ENCODE measurements at regions not wholly inside any gene's neighbourhood (a gene's known extent, or its start where the extent isn't known, plus 50 kb on each side); places are given as distances from the start of the nearest gene placed in this dataset.

GRCh38 chr16:51049678-51050376 is 101.2 kb downstream of the SALL1 start:
- no peak overlapping the region for H2BK120ac ChIP-seq (replicated peaks; ENCODE audit: low read depth, low read length)
- H3K56ac ChIP-seq (replicated peaks; ENCODE audit: insufficient read length, low read depth, low read length) = no peak overlapping the region
- no peaks in the 10 kb centered on the region for H3K9me3 ChIP-seq (ENCODE audit: insufficient read depth in 2 of 2, low read depth in 1 of 2, low read length in 1 of 2)
- no peak overlapping the region for H2BK15ac ChIP-seq (ENCODE audit: low read length)
- H4K5ac ChIP-seq (ENCODE audit: insufficient read length, low read depth, low read length) = no peak overlapping the region
- H3K27ac ChIP-seq (ENCODE audit: low read depth, low read length) = no peak overlapping the region
- H3K14ac ChIP-seq (ENCODE audit: insufficient read length) = no peak overlapping the region
- TF ChIP-seq CTCF (IDR thresholded peaks at IDR 0.05; ENCODE audit: control extremely low read depth in 1 of 3, insufficient read depth in 1 of 3, low read depth in 1 of 3, low read length in 3 of 3) (peak in 2 of 3 experiments; percentile 33; a peak in 2 of 4 replicates), RAD21 (IDR thresholded peaks at IDR 0.05 in 1 of 2, conservative IDR thresholded peaks at IDR 0.05 in 1 of 2; ENCODE audit: low read depth in 2 of 2, low read length in 2 of 2) (peak; percentile 51 to 59), HDAC2 (IDR thresholded peaks at IDR 0.05; ENCODE audit: borderline replicate concordance in 1 of 2, low read depth in 2 of 2, low read length in 2 of 2) (no peak), POLR2A (IDR thresholded peaks at IDR 0.05; ENCODE audit: control extremely low read depth in 1 of 2, low read depth in 2 of 2, low read length in 2 of 2) (no peak)
- H3K4me1 ChIP-seq (replicated peaks in 1 of 4; ENCODE audit: control insufficient read depth in 3 of 4, insufficient read depth in 4 of 4, low read length in 3 of 4) = peaks cover 0 to 3% (median 0%) of the 10 kb centered on the region in 4 experiments; a peak in 1 of 7 replicates
- no peak overlapping the region for H2BK20ac ChIP-seq (ENCODE audit: low read length)
- no peak overlapping the region for H4K91ac ChIP-seq (replicated peaks; ENCODE audit: insufficient read length, low read length)
- ChIA-PET CTCF (ENCODE audit: partially characterized antibody) (interaction anchor here (0.7 to 3.4 kb wide), 28 partner anchors 8 to 382 kb away, joined by 3 to 13 read pairs (median 4); no protein-coding TSS in a partner anchor), POLR2A (ENCODE audit: partially characterized antibody) (no interaction called here)
- H3K27me3 ChIP-seq (replicated peaks in 1 of 4; ENCODE audit: control insufficient read depth in 3 of 4, extremely low read depth in 1 of 4, insufficient read depth in 3 of 4, low read length in 3 of 4) = no peaks in the 10 kb centered on the region
- H3K23ac ChIP-seq (ENCODE audit: insufficient read length) = no peak overlapping the region
- H2AK5ac ChIP-seq (ENCODE audit: low read depth, low read length) = no peak overlapping the region
- no peaks in the 10 kb centered on the region for H3K36me3 ChIP-seq (ENCODE audit: control insufficient read depth in 2 of 4, insufficient read depth in 4 of 4, low read length in 3 of 4)
- DNase-seq (ENCODE audit: low read depth in 1 of 2, low spot score in 2 of 2) = no peak
- no peaks in the 10 kb centered on the region for H3K79me2 ChIP-seq (ENCODE audit: control insufficient read depth in 1 of 2, insufficient read depth in 2 of 2, low read length in 2 of 2)
- H2BK5ac ChIP-seq (ENCODE audit: low read depth, low read length) = no peak overlapping the region
- FAIRE-seq = no peak
- H2BK12ac ChIP-seq (ENCODE audit: low read depth, low read length) = no peak overlapping the region
- no peaks in the 10 kb centered on the region for H3K23me2 ChIP-seq (ENCODE audit: low read depth, low read length)
- H2AFZ ChIP-seq (ENCODE audit: low read length) = no peak overlapping the region
- no peak overlapping the region for H3K4ac ChIP-seq (replicated peaks; ENCODE audit: insufficient read length, low read depth, low read length)
- H4K20me1 ChIP-seq (replicated peaks in 1 of 2; ENCODE audit: control insufficient read depth in 1 of 2, insufficient read depth in 2 of 2, low read length in 2 of 2) = no peaks in the 10 kb centered on the region
- no peak overlapping the region for H3K18ac ChIP-seq (ENCODE audit: extremely low read depth, low read length)
- no peak overlapping the region for H3K9ac ChIP-seq (replicated peaks in 1 of 4; ENCODE audit: extremely low read depth in 1 of 4, low read depth in 3 of 4, low read length in 3 of 4)
- H3K4me2 ChIP-seq (ENCODE audit: insufficient read depth in 1 of 2, low read depth in 2 of 2, low read length in 2 of 2) = no peak overlapping the region
- H3K79me1 ChIP-seq (ENCODE audit: low read depth, low read length) = no peaks in the 10 kb centered on the region
- WGBS, 2 experiments (ENCODE audit: extremely low coverage in 1 of 2, insufficient coverage in 1 of 2, insufficient read length in 1 of 2, insufficient replicate concordance in 2 of 2, low coverage in 1 of 2, low lambda C conversion rate in 2 of 2, missing lambda C conversion rate in 1 of 2) = 89% methylated on average over 3 of the region's 3 CpGs; no CpG with 5 or more reads in 1 of the 2 experiments
- no peak overlapping the region for H4K8ac ChIP-seq (ENCODE audit: extremely low read depth, insufficient read depth, low read length)
- H3K4me3 ChIP-seq (ENCODE audit: extremely low read depth in 1 of 4, insufficient read depth in 2 of 4, low read depth in 3 of 4, low read length in 4 of 4) = no peak overlapping the region
